CD4-positive, alpha-beta T cell treated with Interleukin-1 beta for 1 hour (primary cell): ENCODE measurements at regions not wholly inside any gene's neighbourhood (a gene's known extent, or its start where the extent isn't known, plus 50 kb on each side); places are given as distances from the start of the nearest gene placed in this dataset.
"Not testable (repeated sequence)": the region's sequence is repeated elsewhere in the genome, so short reads cannot be mapped to it uniquely, and the experiment has no call there.

ENCODE experiments used
- DNase-seq, 2 donors: peaks; one replicate each; pipeline ENCODE4 v3.0.0-alpha.2; 2020 to 2022

- DNase-seq: no peak
These were observed 246.8 kb upstream of the ROBO1 start for GRCh38 chr3:80014576-80014975.

DNA sequence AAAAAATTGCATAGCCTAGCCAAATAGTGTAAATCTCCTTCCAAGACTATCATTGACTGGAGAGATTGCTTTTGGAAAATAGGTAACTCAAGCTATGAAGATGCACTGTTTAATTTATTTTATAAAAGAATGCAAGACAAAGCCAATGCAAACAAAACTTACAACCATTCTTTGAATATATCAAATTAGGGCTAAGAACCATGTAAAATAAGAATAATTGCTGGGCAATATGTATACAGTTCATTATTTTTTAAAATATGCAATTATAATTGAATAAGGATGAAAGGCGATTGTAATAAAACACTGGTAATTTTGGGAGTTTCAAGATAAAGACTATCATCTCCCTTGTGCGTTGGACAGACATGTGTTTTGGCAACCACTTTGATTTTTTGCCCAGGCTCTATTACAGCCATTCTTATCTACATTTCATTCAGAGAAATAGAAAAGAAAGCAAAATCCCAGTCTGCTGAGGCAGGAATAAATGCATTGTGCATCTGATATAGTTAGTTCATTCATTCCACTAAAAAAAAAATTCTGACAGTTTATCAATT lies 242.3 kb upstream of the ROBO1 start:
- no peak for DNase-seq

DNA sequence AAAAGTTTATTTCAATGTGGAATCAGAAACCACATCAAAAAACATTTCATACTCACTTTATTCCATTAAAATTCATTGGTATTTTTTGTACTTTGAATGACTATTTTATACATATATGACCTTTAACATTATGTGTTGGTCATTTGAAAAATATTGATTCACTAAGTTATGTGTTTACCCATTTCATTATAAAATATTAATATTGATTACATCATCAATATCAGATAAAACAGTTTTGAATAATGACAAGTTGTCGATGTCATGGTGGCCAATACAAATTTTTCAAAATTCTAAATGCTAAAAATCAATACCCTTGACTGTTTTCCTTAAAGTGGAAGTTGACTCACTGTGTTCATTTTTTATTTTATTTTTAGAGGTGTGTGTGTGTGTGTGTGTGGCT lies 239.7 kb upstream of the ROBO1 start:
- DNase-seq: no peak

GRCh38 chr3:80006315-80006714 lies 238.5 kb upstream of the ROBO1 start:
- DNase-seq: no peak

DNA sequence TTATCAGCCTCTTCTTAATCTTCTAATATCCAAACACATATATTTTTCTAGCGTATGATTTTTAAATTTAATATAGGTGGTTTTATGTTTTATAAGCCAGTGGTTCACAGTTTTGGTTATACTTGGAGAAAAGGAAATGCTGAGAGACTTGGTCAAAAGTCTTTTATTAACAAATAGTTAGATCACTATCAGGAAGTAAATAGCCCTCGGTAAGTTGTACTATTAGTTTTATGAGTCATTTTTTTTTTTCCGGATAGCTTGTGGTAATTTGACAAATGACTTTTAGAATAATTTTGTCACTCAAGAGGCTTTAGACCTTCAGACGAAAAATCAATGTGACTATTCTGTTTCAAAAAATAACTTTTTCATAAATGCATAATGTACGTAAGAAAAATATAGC lies 232.2 kb upstream of the ROBO1 start:
- DNase-seq: no peak

DNA sequence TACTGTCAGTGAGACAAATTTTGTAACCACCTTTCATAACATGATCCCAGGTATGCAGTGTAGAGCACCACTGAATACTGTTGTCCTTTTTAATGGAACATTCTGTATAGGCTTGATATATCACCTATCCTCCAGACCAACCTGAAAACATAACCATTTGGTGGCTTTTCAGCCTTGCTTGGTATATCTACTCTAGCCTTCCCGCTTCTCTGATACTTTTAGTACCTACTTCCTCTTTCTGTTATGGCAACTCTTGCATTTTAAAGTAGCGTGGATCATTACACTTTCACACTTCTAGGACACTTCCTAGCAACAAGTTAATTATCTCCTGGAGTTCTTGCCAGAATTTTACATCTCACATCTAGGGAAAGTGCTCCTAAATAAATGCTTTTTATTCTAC lies 226.6 kb upstream of the ROBO1 start:
- DNase-seq: no peak

- no peak for DNase-seq
These were observed 218.5 kb upstream of the ROBO1 start for GRCh38 chr3:79986338-79986737.

DNA sequence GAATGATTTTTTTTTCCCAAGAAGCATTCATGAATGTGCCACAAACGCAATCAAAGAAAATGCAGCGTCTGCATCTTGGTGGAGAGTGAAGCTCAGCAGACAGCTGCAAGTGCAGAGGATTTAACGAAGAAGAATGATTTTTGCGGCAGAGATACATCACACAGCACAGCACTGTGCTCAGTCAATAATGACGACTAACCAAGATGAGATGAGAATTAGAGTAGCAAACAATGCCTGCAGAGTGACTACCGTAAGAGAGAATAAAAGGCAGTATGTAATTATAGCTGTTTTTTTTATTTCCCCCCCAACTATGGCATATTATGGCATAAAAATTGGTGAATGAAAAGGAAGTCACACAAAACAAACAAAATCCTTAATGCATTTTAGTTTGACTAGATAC lies 218.0 kb upstream of the ROBO1 start:
- DNase-seq: no peak

- no peak for DNase-seq
These were observed 215.3 kb upstream of the ROBO1 start for GRCh38 chr3:79983118-79983517.

GRCh38 chr3:79979990-79980389 lies 212.2 kb upstream of the ROBO1 start:
- DNase-seq: no peak

DNA sequence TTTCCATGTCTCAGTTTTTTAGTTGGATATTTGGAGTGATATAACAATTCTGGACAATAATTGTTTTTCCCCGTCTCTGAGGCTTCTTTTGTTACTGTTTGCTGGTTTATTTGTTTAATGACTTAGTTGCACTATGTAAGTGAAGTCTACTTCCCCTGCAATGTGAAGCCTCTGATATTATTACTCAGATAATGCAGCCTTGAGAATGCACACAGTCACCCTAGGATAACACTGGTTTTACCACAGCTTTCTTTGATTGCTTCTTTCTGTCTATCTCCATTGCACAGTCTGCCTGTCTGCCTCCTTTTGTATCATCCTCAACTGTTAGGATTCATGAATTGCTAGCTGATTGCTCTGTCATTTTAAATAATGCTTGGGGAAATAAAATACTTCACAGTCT lies 208.7 kb upstream of the ROBO1 start:
- no peak for DNase-seq

GRCh38 chr3:79973917-79974595 lies 206.3 kb upstream of the ROBO1 start:
- no peak for DNase-seq

- no peak for DNase-seq
These were observed 205.7 kb upstream of the ROBO1 start for GRCh38 chr3:79973482-79973881.

- DNase-seq: no peak
These were observed 200.6 kb upstream of the ROBO1 start for GRCh38 chr3:79968418-79968817.

GRCh38 chr3:79960594-79960993 lies 192.8 kb upstream of the ROBO1 start:
- DNase-seq: no peak

- DNase-seq: no peak
These were observed 189.3 kb upstream of the ROBO1 start for GRCh38 chr3:79957066-79957465.

GRCh38 chr3:79954756-79955155 lies 187.0 kb upstream of the ROBO1 start:
- no peak for DNase-seq

- no peak for DNase-seq
These were observed 185.8 kb upstream of the ROBO1 start for GRCh38 chr3:79953591-79954101.

DNA sequence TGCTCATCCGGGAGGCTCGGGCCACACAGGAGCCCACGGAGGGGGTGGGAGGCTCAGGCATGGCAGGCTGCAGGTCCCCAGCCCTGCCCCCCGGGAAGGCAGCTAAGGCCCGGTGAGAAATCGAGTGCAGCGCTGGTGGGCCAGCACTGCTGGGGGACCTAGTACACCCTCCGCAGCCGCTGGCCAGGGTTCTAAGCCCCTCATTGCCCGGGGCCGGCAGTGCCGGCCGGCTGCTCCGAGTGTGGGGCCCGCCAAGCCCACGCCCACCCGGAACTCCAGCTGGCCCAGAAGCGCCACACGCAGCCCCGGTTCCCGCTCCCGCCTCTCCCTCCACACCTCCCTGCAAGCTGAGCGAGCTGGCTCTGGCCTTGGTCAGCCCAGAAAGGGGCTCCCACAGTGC lies 183.6 kb upstream of the ROBO1 start:
- DNase-seq: not testable (repeated sequence)

- DNase-seq: no peak
These were observed 180.2 kb upstream of the ROBO1 start for GRCh38 chr3:79947957-79948356.

DNA sequence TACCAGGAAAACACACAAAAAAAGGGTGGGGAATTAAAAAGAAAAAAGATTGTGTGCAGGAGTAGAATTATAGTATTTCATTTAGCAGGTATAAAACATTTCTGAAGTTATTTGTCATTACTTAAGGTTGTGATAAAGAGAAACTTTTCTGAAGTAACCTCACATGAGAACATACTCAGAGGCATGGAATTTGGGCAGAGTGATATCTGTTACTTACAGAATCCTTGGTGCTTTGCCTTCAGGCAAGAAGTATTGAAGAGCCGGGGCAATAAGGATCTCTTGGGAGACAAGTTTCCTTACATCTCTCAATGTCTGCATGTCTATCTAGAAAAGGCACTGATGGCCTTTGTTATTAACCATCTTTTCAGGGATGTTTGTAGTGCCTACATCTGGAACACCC lies 179.7 kb upstream of the ROBO1 start:
- DNase-seq: no peak

- DNase-seq: no peak
These were observed 169.8 kb upstream of the ROBO1 start for GRCh38 chr3:79937567-79937966.

GRCh38 chr3:79930196-79930595 lies 162.4 kb upstream of the ROBO1 start:
- DNase-seq: no peak

GRCh38 chr3:79928687-79929408 lies 161.1 kb upstream of the ROBO1 start:
- no peak for DNase-seq
